Upper lobe of left lung (tissue), 6 donors: ENCODE measurements at regions not wholly inside any gene's neighbourhood (a gene's known extent, or its start where the extent isn't known, plus 50 kb on each side); places are given as distances from the start of the nearest gene placed in this dataset.
"Not testable (repeated sequence)": the region's sequence is repeated elsewhere in the genome, so short reads cannot be mapped to it uniquely, and the experiment has no call there.

Experiments used
- ATAC-seq, 2 donors: fragments of 200-7000 bp; cut with Tn5 transposase; one replicate each; pipeline ENCODE4 v1.9.1; 2022; ENCODE audit warnings: mild to moderate bottlenecking in 2 of 2, moderate library complexity in 2 of 2; ENCODE audit not compliant: low FRiP score in 2 of 2
- DNase-seq, 2 donors: peaks; one replicate each; pipeline ENCODE4 v3.0.0-alpha.2; 2019 to 2020
- H3K27ac ChIP-seq, 4 donors: fragments of 200-600 bp; sonication (generic); one replicate each; pipeline ENCODE4 v1.5.1; 2016 to 2019
- H3K27me3 ChIP-seq, 4 donors: fragments of 200-600 bp; sonication (generic); one replicate each; pipeline ENCODE4 v1.5.1; 2017 to 2019
- H3K36me3 ChIP-seq, 4 donors: fragments of 200-600 bp; sonication (generic); one replicate each; pipeline ENCODE4 v1.5.1; 2016 to 2019
- H3K4me1 ChIP-seq, 4 donors: fragments of 200-600 bp; sonication (generic); one replicate each; pipeline ENCODE4 v1.5.1; 2018 to 2019
- H3K4me3 ChIP-seq, 4 donors: fragments of 200-600 bp; sonication (generic); one replicate each; pipeline ENCODE4 v1.5.1; 2017 to 2019; ENCODE audit warnings: mild to moderate bottlenecking in 2 of 4, moderate library complexity in 1 of 4
- H3K9me3 ChIP-seq, 4 donors: fragments of 200-600 bp; sonication (generic); one replicate each; pipeline ENCODE4 v1.5.1; 2018 to 2019
- EP300 ChIP-seq, 4 donors: sonication (generic); formaldehyde crosslinking; IDR thresholded peaks; one replicate each; pipeline ENCODE4 v1.5.1; 2017; ENCODE audit warnings: antibody characterized with exemption in 4 of 4, control low read depth in 2 of 4
- POLR2A ChIP-seq, 4 donors: fragments of 450-650 bp; IDR thresholded peaks; one replicate each; pipeline ENCODE4 v1.5.1; 2016 to 2017; ENCODE audit warnings: antibody characterized with exemption in 4 of 4, mild to moderate bottlenecking in 2 of 4
- POLR2AphosphoS5 ChIP-seq, 2 donors: sonication (generic); formaldehyde crosslinking; IDR thresholded peaks; one replicate each; pipeline ENCODE4 v1.5.1; 2017; ENCODE audit warnings: antibody characterized with exemption in 2 of 2
- WGBS, 2 donors: methylation state at CpG; one replicate each; pipeline ENCODE4 v1.1.5; 2017 to 2018; 5-methylcytosine and 5-hydroxymethylcytosine counted together
- TF ChIP-seq, protein P1 (sequence below), 6 experiments: fragments of 450-650 bp in 4 of 6; fragments of 200-600 bp in 2 of 6; sonication (generic) in 2 of 6; IDR thresholded peaks; one replicate each; pipeline ENCODE4 v1.5.1; 2016 to 2019; ENCODE audit warnings: antibody characterized with exemption in 6 of 6
- donor health status: DM: no; HTN: no; CAD: no; lungs with moderate emphysema.
- donor health status: DM: no; HTN: yes; CAD: no; lungs with severe emphysema.

DNA sequence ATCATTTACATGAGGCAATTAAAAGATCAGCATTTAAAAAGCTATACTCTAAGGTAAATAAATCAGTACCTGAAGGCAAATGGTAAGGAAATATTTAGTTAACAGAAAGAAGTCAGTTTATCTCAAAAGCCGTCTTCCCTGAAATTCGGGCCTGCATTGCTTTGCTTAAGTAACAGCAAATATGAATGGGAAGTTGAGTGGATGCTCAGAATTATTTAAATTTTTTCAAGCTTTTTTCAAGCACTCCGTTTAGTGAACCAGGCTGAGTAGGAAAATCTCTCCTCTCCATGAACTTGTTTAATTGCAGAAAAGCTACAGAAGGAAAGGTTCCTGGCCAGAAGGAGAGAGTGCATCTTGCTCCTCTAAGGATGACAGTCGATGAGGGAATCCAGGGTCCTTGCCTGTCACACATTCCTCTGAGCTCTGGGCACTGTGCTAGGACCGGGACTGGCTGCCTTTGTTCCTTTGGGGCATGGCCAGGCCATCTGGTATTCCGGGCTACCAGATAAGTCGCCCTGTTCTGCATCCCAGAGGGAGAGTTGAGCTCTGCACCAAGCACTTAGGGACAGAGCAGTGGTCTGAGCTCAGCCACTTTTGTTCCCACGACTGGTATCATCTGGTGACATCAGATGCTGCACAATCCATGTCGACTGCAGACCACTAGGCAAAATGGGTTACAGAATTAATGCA is 77.6 kb downstream of the RIN2 start:
- ATAC-seq (no peak), DNase-seq (no peak)
- WGBS, 2 donors = 56 to 66% methylated on average over 6 to 9 of the region's 9 CpGs
- H3K27ac ChIP-seq = peak overlapping the region in 1 of 4 donors; percentile 41
- no peak for TF ChIP-seq POLR2A (IDR thresholded peaks at IDR 0.05)
- TF ChIP-seq POLR2AphosphoS5 (IDR thresholded peaks at IDR 0.05) = no peak
- TF ChIP-seq EP300 (IDR thresholded peaks at IDR 0.05) = no peak
- TF ChIP-seq, protein P1, sequence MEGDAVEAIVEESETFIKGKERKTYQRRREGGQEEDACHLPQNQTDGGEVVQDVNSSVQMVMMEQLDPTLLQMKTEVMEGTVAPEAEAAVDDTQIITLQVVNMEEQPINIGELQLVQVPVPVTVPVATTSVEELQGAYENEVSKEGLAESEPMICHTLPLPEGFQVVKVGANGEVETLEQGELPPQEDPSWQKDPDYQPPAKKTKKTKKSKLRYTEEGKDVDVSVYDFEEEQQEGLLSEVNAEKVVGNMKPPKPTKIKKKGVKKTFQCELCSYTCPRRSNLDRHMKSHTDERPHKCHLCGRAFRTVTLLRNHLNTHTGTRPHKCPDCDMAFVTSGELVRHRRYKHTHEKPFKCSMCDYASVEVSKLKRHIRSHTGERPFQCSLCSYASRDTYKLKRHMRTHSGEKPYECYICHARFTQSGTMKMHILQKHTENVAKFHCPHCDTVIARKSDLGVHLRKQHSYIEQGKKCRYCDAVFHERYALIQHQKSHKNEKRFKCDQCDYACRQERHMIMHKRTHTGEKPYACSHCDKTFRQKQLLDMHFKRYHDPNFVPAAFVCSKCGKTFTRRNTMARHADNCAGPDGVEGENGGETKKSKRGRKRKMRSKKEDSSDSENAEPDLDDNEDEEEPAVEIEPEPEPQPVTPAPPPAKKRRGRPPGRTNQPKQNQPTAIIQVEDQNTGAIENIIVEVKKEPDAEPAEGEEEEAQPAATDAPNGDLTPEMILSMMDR (IDR thresholded peaks at IDR 0.05) = no peak
- H3K27me3 ChIP-seq = no peaks in the 10 kb centered on the region
- H3K4me3 ChIP-seq = no peak overlapping the region
- H3K4me1 ChIP-seq = peaks cover 0 to 5% (median 2%) of the 10 kb centered on the region in 4 donors
- no peaks in the 10 kb centered on the region for H3K9me3 ChIP-seq
- H3K36me3 ChIP-seq = no peaks in the 10 kb centered on the region

DNA sequence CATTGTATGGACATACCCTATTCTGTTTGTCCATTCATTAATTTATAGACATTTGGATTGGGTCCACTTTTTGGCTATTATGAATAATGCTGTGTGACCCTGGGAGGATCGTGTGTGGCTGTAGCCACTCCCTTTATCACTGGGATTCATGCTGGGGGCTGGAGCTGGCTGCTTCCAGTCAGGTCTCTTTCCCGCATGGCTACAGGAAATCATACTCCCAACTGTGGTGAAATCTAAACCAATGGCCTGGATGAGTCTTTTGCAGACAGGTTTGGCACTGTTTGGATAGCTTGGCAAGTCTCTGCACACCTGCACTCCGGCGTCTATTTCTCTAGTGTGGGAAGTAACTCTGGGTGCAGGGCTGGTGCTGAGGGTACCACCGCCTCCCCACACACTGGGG is 80.4 kb downstream of the RIN2 start:
- no peak for ATAC-seq
- no peak for DNase-seq
- Histone ChIP-seq H3K36me3 (no peaks in the 10 kb centered on the region), H3K27ac (no peak overlapping the region), H3K27me3 (no peaks in the 10 kb centered on the region), H3K9me3 (no peaks in the 10 kb centered on the region), H3K4me1 (peaks cover 0 to 5% (median 2%) of the 10 kb centered on the region in 4 donors), H3K4me3 (no peak overlapping the region)
- 76 to 91% methylated on average over 2 to 5 of the region's 5 CpGs for WGBS, 2 donors
- TF ChIP-seq EP300 (IDR thresholded peaks at IDR 0.05) (no peak), POLR2AphosphoS5 (IDR thresholded peaks at IDR 0.05) (no peak), POLR2A (IDR thresholded peaks at IDR 0.05) (no peak)
- TF ChIP-seq, protein P1 (IDR thresholded peaks at IDR 0.05) = no peak

DNA sequence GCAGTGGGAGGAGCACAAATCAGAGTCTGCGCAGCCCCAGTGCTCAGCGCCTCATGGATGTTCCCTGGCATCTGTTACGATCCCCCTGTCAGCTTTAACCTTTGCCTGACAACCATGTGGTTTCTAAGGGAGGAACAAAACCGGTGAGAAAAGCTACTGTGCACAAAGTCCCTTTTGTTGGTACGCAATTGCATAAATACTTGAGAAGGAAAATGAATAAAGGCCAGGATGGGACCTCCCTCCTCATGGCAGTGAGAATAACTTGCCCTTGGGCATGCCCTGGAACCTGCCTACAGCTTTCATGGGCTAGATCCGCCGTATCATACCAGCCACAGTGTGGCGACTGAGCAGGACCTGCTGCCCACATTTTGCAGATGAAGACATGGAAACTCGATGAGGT is 81.0 kb downstream of the RIN2 start:
- TF ChIP-seq, protein P1 (IDR thresholded peaks at IDR 0.05) = no peak
- TF ChIP-seq POLR2AphosphoS5 (IDR thresholded peaks at IDR 0.05) (no peak), EP300 (IDR thresholded peaks at IDR 0.05) (no peak), POLR2A (IDR thresholded peaks at IDR 0.05) (no peak)
- no peak for DNase-seq

DNA sequence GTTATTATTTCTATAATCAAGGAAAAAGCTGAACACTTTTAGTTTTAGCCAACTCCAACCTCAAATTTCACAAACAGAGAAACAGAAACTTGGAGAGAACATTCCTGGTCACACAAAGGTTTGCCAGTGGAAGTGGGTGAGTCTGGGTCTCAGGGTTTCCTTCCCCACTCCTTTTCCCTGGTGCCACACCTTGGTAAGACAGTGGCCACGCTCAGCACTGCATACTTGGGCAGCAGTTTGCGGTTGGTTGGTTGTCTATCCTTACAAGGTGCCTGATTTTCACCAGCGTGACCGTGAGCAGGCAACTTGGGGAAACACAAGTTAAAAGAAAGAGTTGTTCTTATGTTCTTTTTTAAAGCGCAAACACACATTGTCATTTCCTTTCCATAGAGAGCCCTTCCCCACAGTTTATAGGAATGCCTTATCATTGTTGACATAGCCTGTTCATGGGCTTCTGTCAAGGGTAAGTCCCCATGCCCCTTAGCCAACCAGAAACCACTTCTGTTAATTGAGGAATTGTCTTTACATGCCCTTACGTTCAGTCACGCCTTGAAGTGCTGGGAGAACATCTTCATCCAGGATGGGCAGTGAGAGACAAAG is 82.2 kb downstream of the RIN2 start:
- Histone ChIP-seq H3K27ac (no peak overlapping the region), H3K9me3 (no peaks in the 10 kb centered on the region), H3K4me3 (no peak overlapping the region), H3K4me1 (peaks cover 0 to under 1% (median 0%) of the 10 kb centered on the region in 4 donors), H3K36me3 (no peaks in the 10 kb centered on the region), H3K27me3 (no peaks in the 10 kb centered on the region)
- DNase-seq (no peak), ATAC-seq (no peak)
- whole genome bisulfite sequencing, 2 donors = 62 to 77% methylated on average over 7 of the region's 7 CpGs
- TF ChIP-seq EP300 (IDR thresholded peaks at IDR 0.05) = no peak
- TF ChIP-seq, protein P1 (IDR thresholded peaks at IDR 0.05) = no peak
- TF ChIP-seq POLR2A (IDR thresholded peaks at IDR 0.05) = no peak
- no peak for TF ChIP-seq POLR2AphosphoS5 (IDR thresholded peaks at IDR 0.05)

More for the DNA sequence above, 81.0 kb downstream of the RIN2 start:
- Histone ChIP-seq H3K27ac (no peak overlapping the region), H3K4me3 (no peak overlapping the region), H3K4me1 (peaks cover 0 to 5% (median 2%) of the 10 kb centered on the region in 4 donors), H3K36me3 (no peaks in the 10 kb centered on the region), H3K27me3 (no peaks in the 10 kb centered on the region), H3K9me3 (no peaks in the 10 kb centered on the region)
- 95 to 96% methylated on average over 9 of the region's 9 CpGs for WGBS, 2 donors
- no peak for ATAC-seq

DNA sequence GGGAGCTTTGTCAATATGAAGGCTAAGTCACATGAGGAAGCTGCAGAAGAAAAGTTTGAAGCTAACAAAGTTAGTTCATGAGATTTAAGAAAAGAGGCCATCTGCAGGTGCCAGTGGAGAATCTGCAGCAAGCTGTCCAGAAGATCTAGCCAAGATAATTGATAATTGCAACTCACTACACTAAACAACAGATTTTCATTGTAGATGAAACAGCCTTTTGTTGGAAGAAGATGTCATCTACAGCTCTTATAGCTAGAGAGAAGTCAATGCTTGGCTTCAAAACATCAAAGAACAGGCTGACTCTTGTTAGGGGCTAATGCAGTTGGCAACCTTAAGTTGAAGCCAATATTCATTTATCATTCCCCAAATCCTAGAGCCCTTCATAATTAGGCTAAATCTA is 83.7 kb downstream of the RIN2 start:
- no peak for ATAC-seq
- TF ChIP-seq POLR2A (IDR thresholded peaks at IDR 0.05) (no peak), POLR2AphosphoS5 (IDR thresholded peaks at IDR 0.05) (no peak), EP300 (IDR thresholded peaks at IDR 0.05) (no peak)
- TF ChIP-seq, protein P1 (IDR thresholded peaks at IDR 0.05) = no peak
- Histone ChIP-seq H3K27ac (no peak overlapping the region), H3K27me3 (no peaks in the 10 kb centered on the region), H3K4me3 (no peak overlapping the region), H3K4me1 (no peaks in the 10 kb centered on the region), H3K36me3 (no peaks in the 10 kb centered on the region), H3K9me3 (no peaks in the 10 kb centered on the region)
- DNase-seq = no peak

DNA sequence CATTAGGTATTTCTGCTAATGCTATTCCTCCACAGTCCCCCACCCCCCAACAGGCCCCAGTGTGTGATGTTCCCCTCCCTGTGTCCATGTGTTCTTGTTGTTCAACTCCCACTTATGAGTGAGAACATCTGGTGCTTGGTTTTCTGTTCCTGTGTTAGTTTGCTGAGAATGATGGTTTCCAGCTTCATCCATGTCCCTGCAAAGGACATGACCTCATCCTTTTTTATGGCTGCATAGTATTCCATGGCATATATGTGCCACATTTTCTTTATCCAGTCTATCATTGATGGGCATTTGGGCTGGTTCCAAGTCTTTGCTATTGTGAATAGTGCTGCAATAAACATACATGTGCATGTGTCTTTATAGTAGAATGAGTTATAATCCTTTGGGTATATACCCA is 86.8 kb downstream of the RIN2 start:
- not testable (repeated sequence) for H3K27ac ChIP-seq, H3K4me3 ChIP-seq, H3K9me3 ChIP-seq, ATAC-seq, DNase-seq, H3K36me3 ChIP-seq, H3K27me3 ChIP-seq, H3K4me1 ChIP-seq
